T-helper 1 cell (primary cell): ENCODE measurements at regions not wholly inside any gene's neighbourhood (a gene's known extent, or its start where the extent isn't known, plus 50 kb on each side); places are given as distances from the start of the nearest gene placed in this dataset.
"Not testable (repeated sequence)": the region's sequence is repeated elsewhere in the genome, so short reads cannot be mapped to it uniquely, and the experiment has no call there.

Experiments used
- DNase-seq, 5 donors: peaks; one replicate each; pipeline ENCODE4 v3.0.0-alpha.2; 2012 to 2020

GRCh38 chr10:26621243-26621888 lies 76.1 kb upstream of the PDSS1 start:
- DNase-seq: no peak

- peak in 1 of 5 donors; percentile 21 for DNase-seq
These were observed 75.4 kb upstream of the PDSS1 start for GRCh38 chr10:26621889-26622711.

GRCh38 chr10:26622891-26623290 lies 74.6 kb upstream of the PDSS1 start:
- DNase-seq: no peak

- no peak for DNase-seq
These were observed 73.5 kb upstream of the PDSS1 start for GRCh38 chr10:26624006-26624405.

- no peak for DNase-seq
These were observed 71.4 kb upstream of the PDSS1 start for GRCh38 chr10:26626066-26626465.

- no peak for DNase-seq
These were observed 70.2 kb upstream of the PDSS1 start for GRCh38 chr10:26627324-26627723.

- no peak for DNase-seq
These were observed 69.1 kb upstream of the PDSS1 start for GRCh38 chr10:26628395-26628794.

- not testable (repeated sequence) for DNase-seq
These were observed 65.3 kb upstream of the PDSS1 start for GRCh38 chr10:26632171-26632570.

GRCh38 chr10:26634111-26634510 lies 63.4 kb upstream of the PDSS1 start:
- not testable (repeated sequence) for DNase-seq

GRCh38 chr10:26637521-26638275 lies 59.8 kb upstream of the PDSS1 start:
- DNase-seq: no peak

GRCh38 chr10:26640391-26640790 lies 57.1 kb upstream of the PDSS1 start:
- no peak for DNase-seq

- no peak for DNase-seq
These were observed 54.4 kb upstream of the PDSS1 start for GRCh38 chr10:26642896-26643653.

- no peak for DNase-seq
These were observed 49.8 kb upstream of the PDSS1 start for GRCh38 chr10:26647602-26648244.
